ENCODE measurements at regions not wholly inside any gene's neighbourhood (a gene's known extent, or its start where the extent isn't known, plus 50 kb on each side); places are given as distances from the start of the nearest gene placed in this dataset.

- Histone ChIP-seq H3K4me3 (replicated peaks; ENCODE audit: insufficient read depth, low read length) (no peak overlapping the region), H3K27ac (replicated peaks) (no peak overlapping the region), H3K27me3 (ENCODE audit: insufficient read depth, poor library complexity, severe bottlenecking) (no peaks in the 10 kb centered on the region)
- DNase-seq (ENCODE audit: low read depth in 1 of 2, low spot score in 1 of 2) = no peak
- TF ChIP-seq REST (IDR thresholded peaks at IDR 0.05; ENCODE audit: insufficient replicate concordance, low read depth) (no peak), SPI1 (IDR thresholded peaks at IDR 0.05; ENCODE audit: borderline replicate concordance, low read depth) (no peak), POLR2AphosphoS5 (IDR thresholded peaks at IDR 0.05; ENCODE audit: low read depth) (no peak), CTCF (IDR thresholded peaks at IDR 0.05; ENCODE audit: insufficient read depth, low read length) (no peak)
These were observed 1538.5 kb upstream of the CDH6 start for GRCh38 chr5:29654954-29655353.

DNA sequence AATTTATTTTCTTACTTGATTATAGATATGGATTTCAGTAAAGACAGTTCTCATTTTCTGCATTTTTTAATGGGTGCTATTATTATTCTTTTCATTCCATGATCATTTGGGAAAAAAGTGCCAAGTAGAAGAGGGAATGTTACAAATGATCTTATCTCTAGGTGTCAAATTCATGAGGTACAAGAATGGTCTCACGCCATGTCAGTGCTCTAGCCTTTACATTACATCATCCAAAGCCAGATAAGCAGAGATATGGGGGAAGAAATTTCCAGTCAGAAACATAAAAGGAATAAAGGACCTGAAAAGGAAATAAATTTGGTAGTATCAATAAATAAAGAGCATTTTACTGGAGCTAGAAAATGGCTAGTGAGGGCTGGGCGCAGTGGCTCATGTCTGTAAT lies 1544.2 kb upstream of the CDH6 start:
- no peak for DNase-seq (ENCODE audit: low read depth in 1 of 2, low spot score in 1 of 2)
- Histone ChIP-seq H3K27me3 (ENCODE audit: insufficient read depth, poor library complexity, severe bottlenecking) (no peaks in the 10 kb centered on the region), H3K4me3 (replicated peaks; ENCODE audit: insufficient read depth, low read length) (no peak overlapping the region), H3K27ac (replicated peaks) (no peak overlapping the region)
- TF ChIP-seq GABPA (IDR thresholded peaks at IDR 0.05; ENCODE audit: low read depth) (no peak), POLR2AphosphoS5 (IDR thresholded peaks at IDR 0.05; ENCODE audit: low read depth) (no peak), CTCF (IDR thresholded peaks at IDR 0.05; ENCODE audit: insufficient read depth, low read length) (no peak), REST (IDR thresholded peaks at IDR 0.05; ENCODE audit: insufficient replicate concordance, low read depth) (no peak), SPI1 (IDR thresholded peaks at IDR 0.05; ENCODE audit: borderline replicate concordance, low read depth) (no peak)

- no peaks in the 10 kb centered on the region for H3K27me3 ChIP-seq (ENCODE audit: insufficient read depth, poor library complexity, severe bottlenecking)
- no peak for DNase-seq (ENCODE audit: low read depth in 1 of 2, low spot score in 1 of 2)
- TF ChIP-seq POLR2AphosphoS5 (IDR thresholded peaks at IDR 0.05; ENCODE audit: low read depth) (no peak), CTCF (IDR thresholded peaks at IDR 0.05; ENCODE audit: insufficient read depth, low read length) (no peak), GABPA (IDR thresholded peaks at IDR 0.05; ENCODE audit: low read depth) (no peak), SPI1 (IDR thresholded peaks at IDR 0.05; ENCODE audit: borderline replicate concordance, low read depth) (no peak), REST (IDR thresholded peaks at IDR 0.05; ENCODE audit: insufficient replicate concordance, low read depth) (no peak)
- H3K4me3 ChIP-seq (replicated peaks; ENCODE audit: insufficient read depth, low read length) = no peak overlapping the region
- H3K27ac ChIP-seq (replicated peaks) = no peak overlapping the region
These were observed 1550.9 kb upstream of the CDH6 start for GRCh38 chr5:29642601-29643000.

Measured in HL-60 (cell line).